NB4 (cell line): ENCODE measurements at regions not wholly inside any gene's neighbourhood (a gene's known extent, or its start where the extent isn't known, plus 50 kb on each side); places are given as distances from the start of the nearest gene placed in this dataset.
A peak's percentile ranks its signal among the peaks of the same experiment; 100 is the strongest.

Experiments used
- DNase-seq: peaks from one replicate; pipeline ENCODE4 v3.0.0; 2010; ENCODE audit warnings: low read depth
- H3K4me3 ChIP-seq: one replicate; pipeline ENCODE4 v1.5.1; 2011; ENCODE audit warnings: mild to moderate bottlenecking, low read depth, low read length, moderate library complexity
- CTCF ChIP-seq: IDR thresholded peaks from one replicate; pipeline ENCODE4 v1.5.1; 2012; ENCODE audit warnings: low read depth, low read length
- MYC ChIP-seq: IDR thresholded peaks from 2 replicates; pipeline ENCODE4 v1.6.1; 2011; ENCODE audit warnings: low read depth, low read length
- POLR2A ChIP-seq: IDR thresholded peaks from 2 replicates; pipeline ENCODE4 v1.6.1; 2011; ENCODE audit warnings: mild to moderate bottlenecking; ENCODE audit not compliant: insufficient read length; ENCODE audit errors: extremely low read depth
- TF ChIP-seq, protein P1 (sequence below): IDR thresholded peaks from 2 replicates; pipeline ENCODE4 v1.6.1; 2011; ENCODE audit warnings: low read depth, low read length

DNA sequence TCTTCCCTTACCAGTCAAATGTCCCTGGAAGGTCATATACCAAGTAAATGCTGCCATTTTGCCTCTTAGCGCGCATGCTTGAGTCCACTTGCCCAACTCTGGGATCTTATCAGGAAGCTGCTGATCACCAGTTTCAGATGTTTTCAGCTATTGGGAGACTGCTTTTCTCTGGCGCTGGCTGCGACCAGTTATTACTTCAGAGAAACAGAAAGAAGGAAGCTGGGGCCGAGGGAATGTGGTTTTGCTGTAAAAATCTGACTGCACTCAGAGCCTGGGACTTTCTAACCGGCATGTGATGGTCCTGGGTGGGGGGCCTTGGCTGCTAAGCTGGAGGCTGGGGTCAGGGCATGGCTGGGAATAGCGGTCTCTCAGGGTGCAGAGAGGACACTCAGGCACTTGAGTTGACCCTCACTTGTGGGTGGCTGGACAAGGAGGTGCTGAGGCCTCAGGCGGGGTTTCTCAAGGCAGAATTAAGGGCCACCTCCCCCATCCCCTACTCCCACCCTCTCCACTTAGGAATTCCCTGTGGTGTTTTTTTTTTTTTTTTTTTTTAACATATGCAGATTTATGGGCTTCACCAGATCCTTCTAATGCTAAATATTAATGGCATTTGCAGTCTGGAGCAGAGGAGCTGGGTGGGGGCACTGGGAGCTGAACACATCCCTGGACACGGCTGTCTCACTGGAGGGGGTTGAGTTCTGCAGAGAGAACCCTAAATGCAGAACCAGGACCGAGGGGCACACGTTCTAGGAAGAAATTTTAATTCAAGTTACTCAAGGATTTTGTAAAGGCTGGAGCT, 145.8 kb downstream of the CYLD start:
- DNase-seq: peak; percentile 72
- TF ChIP-seq MYC (no peak), CTCF (no peak), POLR2A (no peak)
- TF ChIP-seq, protein P1, sequence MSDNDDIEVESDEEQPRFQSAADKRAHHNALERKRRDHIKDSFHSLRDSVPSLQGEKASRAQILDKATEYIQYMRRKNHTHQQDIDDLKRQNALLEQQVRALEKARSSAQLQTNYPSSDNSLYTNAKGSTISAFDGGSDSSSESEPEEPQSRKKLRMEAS: no peak
- H3K4me3 ChIP-seq: no peak overlapping the region

DNA sequence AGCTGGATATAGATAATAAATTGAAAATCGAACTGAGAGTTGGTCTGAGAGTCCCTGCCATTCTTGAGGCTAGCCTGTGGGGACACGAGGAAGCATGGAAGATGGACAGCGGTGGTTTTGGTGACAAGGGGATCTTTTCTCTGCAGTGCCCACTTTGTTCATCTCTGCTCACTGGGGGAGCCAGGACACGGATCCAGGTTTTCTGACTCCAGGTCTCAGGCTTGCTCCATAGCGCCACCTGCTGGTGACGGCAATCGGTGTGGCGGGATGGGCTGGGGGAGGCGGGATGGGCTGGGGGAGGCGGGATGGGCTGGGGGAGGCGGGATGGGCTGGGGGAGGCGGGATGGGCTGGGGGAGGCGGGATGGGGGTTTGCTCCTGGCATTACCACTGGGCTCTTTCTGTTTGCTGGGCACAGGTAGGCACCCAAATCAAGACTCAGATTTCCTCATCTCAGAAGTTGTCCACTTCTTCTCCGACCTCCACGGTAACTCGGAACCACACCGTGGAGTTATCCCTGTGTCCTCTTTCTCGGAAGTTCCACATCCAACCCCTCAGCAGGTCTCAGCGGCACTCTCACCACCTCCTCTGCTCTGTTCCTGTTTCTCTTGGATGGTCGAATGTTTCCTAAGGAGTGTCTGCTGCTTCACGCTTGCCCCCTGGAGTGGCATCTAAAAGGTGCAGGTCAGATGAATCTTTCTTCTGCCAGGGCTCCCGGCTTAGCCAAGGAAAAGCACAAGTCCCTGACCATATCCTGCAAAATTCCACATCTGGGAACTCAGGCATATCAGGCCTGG, 142.4 kb downstream of the CYLD start:
- TF ChIP-seq MYC (no peak), CTCF (peak; percentile 49)
- no peak overlapping the region for H3K4me3 ChIP-seq
- peak; percentile 27 for DNase-seq

DNA sequence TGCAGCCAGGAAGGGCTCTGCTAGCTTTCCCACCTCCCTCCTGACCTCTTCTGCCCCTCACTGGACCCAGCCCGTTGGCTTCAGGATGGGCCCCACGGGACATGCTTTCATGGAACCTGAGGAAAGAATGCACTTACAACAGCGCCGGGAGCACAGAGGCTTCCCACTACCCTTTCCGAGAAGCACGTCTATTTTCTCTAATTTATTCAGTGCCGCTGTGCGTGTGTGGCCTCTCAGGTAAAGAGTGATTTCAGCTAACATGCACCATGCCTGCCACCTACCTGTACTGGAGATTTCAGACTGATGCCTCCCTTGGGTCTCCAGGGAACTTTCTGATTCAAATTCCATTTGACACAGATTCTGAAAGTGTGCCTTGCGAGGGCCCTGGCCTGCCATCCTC, 140.1 kb downstream of the CYLD start:
- no peak for DNase-seq
- no peak for TF ChIP-seq CTCF
- no peak for TF ChIP-seq POLR2A
- TF ChIP-seq MYC: no peak
- TF ChIP-seq, protein P1: no peak
- H3K4me3 ChIP-seq: no peak overlapping the region

GRCh38 chr16:50881331-50881830, 139.5 kb downstream of the CYLD start:
- H3K4me3 ChIP-seq: no peak overlapping the region
- TF ChIP-seq, protein P1: no peak
- no peak for TF ChIP-seq CTCF
- TF ChIP-seq POLR2A: no peak
- DNase-seq: no peak

GRCh38 chr16:50880926-50881325, 139.0 kb downstream of the CYLD start:
- no peak for TF ChIP-seq CTCF
- TF ChIP-seq POLR2A: no peak
- TF ChIP-seq, protein P1: no peak
- TF ChIP-seq MYC: no peak
- H3K4me3 ChIP-seq: no peak overlapping the region
- no peak for DNase-seq
